H9 (cell line): ENCODE measurements at regions not wholly inside any gene's neighbourhood (a gene's known extent, or its start where the extent isn't known, plus 50 kb on each side); places are given as distances from the start of the nearest gene placed in this dataset.

ENCODE experiments used
- DNase-seq: peaks from one replicate; pipeline ENCODE4 v3.0.0-alpha.2; 2017
- H2AFZ ChIP-seq: one replicate; pipeline ENCODE4 v1.6.1; 2013; ENCODE audit warnings: mild to moderate bottlenecking, low read length, control low read depth, moderate library complexity
- H2AK5ac ChIP-seq: 2 replicates; pipeline ENCODE4 v1.6.1; 2013; ENCODE audit warnings: low read length, control low read depth, mixed read lengths; ENCODE audit not compliant: insufficient read length
- H2BK120ac ChIP-seq: one replicate; pipeline ENCODE4 v1.6.1; 2013; ENCODE audit warnings: low read depth, mild to moderate bottlenecking, low read length, control low read depth, inconsistent platforms; ENCODE audit not compliant: poor library complexity, severe bottlenecking
- H2BK12ac ChIP-seq: 2 replicates; pipeline ENCODE4 v1.6.1; 2013; ENCODE audit warnings: low read length, control low read depth, mixed read lengths, low read depth; ENCODE audit not compliant: insufficient read length
- H2BK15ac ChIP-seq: 2 replicates; pipeline ENCODE4 v1.6.1; 2013; ENCODE audit warnings: low read depth, low read length, control low read depth
- H2BK20ac ChIP-seq: one replicate; pipeline ENCODE4 v1.6.1; 2013; ENCODE audit warnings: low read depth, mild to moderate bottlenecking, low read length, control low read depth, inconsistent platforms; ENCODE audit not compliant: poor library complexity, severe bottlenecking
- H2BK5ac ChIP-seq: 2 replicates; pipeline ENCODE4 v1.6.1; 2013; ENCODE audit warnings: low read length, control low read depth, mixed read lengths; ENCODE audit not compliant: insufficient read length
- H3K14ac ChIP-seq: 2 replicates; pipeline ENCODE4 v1.6.1; 2013; ENCODE audit warnings: low read length, control low read depth; ENCODE audit not compliant: insufficient read depth
- H3K18ac ChIP-seq: 2 replicates; pipeline ENCODE4 v1.6.1; 2013; ENCODE audit warnings: low read depth, mild to moderate bottlenecking, mixed read lengths, low read length, control low read depth; ENCODE audit not compliant: insufficient read length
- H3K23ac ChIP-seq: 2 replicates; pipeline ENCODE4 v1.6.1; 2013; ENCODE audit warnings: low read length, control low read depth, mixed read lengths, low read depth; ENCODE audit not compliant: insufficient read length
- H3K23me2 ChIP-seq: 2 replicates; pipeline ENCODE4 v1.6.1; 2013; ENCODE audit warnings: low read depth, mild to moderate bottlenecking, mixed read lengths, low read length, control low read depth; ENCODE audit not compliant: insufficient read length, poor library complexity, severe bottlenecking
- H3K27ac ChIP-seq: 2 replicates; pipeline ENCODE4 v1.5.1; 2013; ENCODE audit warnings: low read length, control low read depth, mixed read lengths, low read depth; ENCODE audit not compliant: insufficient read length
- H3K27me3 ChIP-seq: 2 replicates; pipeline ENCODE4 v1.6.1; 2013; ENCODE audit warnings: low read length, control low read depth, inconsistent platforms; ENCODE audit not compliant: insufficient read depth
- H3K4ac ChIP-seq: 2 replicates; pipeline ENCODE4 v1.6.1; 2013; ENCODE audit warnings: low read depth, mild to moderate bottlenecking, control low read depth, inconsistent platforms, low read length, moderate library complexity
- H3K4me1 ChIP-seq: 2 replicates; pipeline ENCODE4 v1.6.1; 2013; ENCODE audit warnings: low read length, control low read depth, inconsistent platforms; ENCODE audit not compliant: insufficient read depth
- H3K4me2 ChIP-seq: 2 replicates; pipeline ENCODE4 v1.6.1; 2013; ENCODE audit warnings: low read length, control low read depth, mixed read lengths; ENCODE audit not compliant: insufficient read length, insufficient read depth
- H3K56ac ChIP-seq: 2 replicates; pipeline ENCODE4 v1.6.1; 2013; ENCODE audit warnings: low read depth, mild to moderate bottlenecking, mixed read lengths, low read length, control low read depth; ENCODE audit not compliant: insufficient read length
- H3K79me1 ChIP-seq: 2 replicates; pipeline ENCODE4 v1.6.1; 2013; ENCODE audit warnings: low read depth, mild to moderate bottlenecking, moderate library complexity, low read length, control low read depth, inconsistent platforms; ENCODE audit not compliant: insufficient read depth, poor library complexity, severe bottlenecking
- H3K79me2 ChIP-seq: 2 replicates; pipeline ENCODE4 v1.6.1; 2013; ENCODE audit warnings: low read length, control low read depth, inconsistent platforms; ENCODE audit not compliant: insufficient read depth
- H3K9ac ChIP-seq: 2 replicates; pipeline ENCODE4 v1.6.1; 2013; ENCODE audit warnings: low read length, control low read depth, mixed read lengths; ENCODE audit not compliant: insufficient read length; ENCODE audit errors: extremely low read depth
- H3K9me3 ChIP-seq: one replicate; pipeline ENCODE4 v1.6.1; 2013; ENCODE audit warnings: low read depth, low read length, inconsistent platforms; ENCODE audit not compliant: control insufficient read depth
- H3T11ph ChIP-seq: one replicate; pipeline ENCODE4 v1.6.1; 2013; ENCODE audit warnings: mild to moderate bottlenecking, low read length, control low read depth, inconsistent platforms
- H4K20me1 ChIP-seq: one replicate; pipeline ENCODE4 v1.6.1; 2013; ENCODE audit not compliant: control insufficient read depth, insufficient read length, insufficient read depth
- H4K5ac ChIP-seq: 2 replicates; pipeline ENCODE4 v1.6.1; 2013; ENCODE audit warnings: low read depth, mild to moderate bottlenecking, mixed read lengths, low read length, control low read depth; ENCODE audit not compliant: insufficient read length
- H4K8ac ChIP-seq: replicated peaks from 2 replicates; pipeline ENCODE4 v1.6.1; 2013; ENCODE audit warnings: low read length, control low read depth, mixed read lengths, low read depth; ENCODE audit not compliant: insufficient read length
- H4K91ac ChIP-seq: 2 replicates; pipeline ENCODE4 v1.6.1; 2013; ENCODE audit warnings: low read depth, mild to moderate bottlenecking, moderate library complexity, mixed read lengths, low read length, control low read depth; ENCODE audit not compliant: insufficient read length
- H3K27ac Mint-ChIP-seq, 3 experiments: 2 replicates in 2 of 3; 3 replicates in 1 of 3; pipeline ENCODE4 v1.8.0; 2020 to 2021; ENCODE audit warnings: mixed read lengths in 3 of 3, mild to moderate bottlenecking in 1 of 3, moderate library complexity in 1 of 3
- H3K27me3 Mint-ChIP-seq: 2 replicates; pipeline ENCODE4 v1.8.0; 2021; ENCODE audit warnings: low read depth, mild to moderate bottlenecking, moderate library complexity, mixed read lengths
- H3K36me3 Mint-ChIP-seq, 3 experiments: 2 replicates in 2 of 3; 3 replicates in 1 of 3; pipeline ENCODE4 v1.8.0; 2020 to 2021; ENCODE audit warnings: low read depth in 3 of 3, mixed read lengths in 3 of 3; ENCODE audit not compliant: insufficient read depth in 1 of 3
- H3K4me1 Mint-ChIP-seq, 2 experiments: 2 replicates each; pipeline ENCODE4 v1.8.0; 2020; ENCODE audit warnings: mixed read lengths in 2 of 2
- H3K4me3 Mint-ChIP-seq, 2 experiments: 2 replicates in 1 of 2; 3 replicates in 1 of 2; pipeline ENCODE4 v1.8.0; 2020 to 2021; ENCODE audit warnings: mild to moderate bottlenecking in 2 of 2, mixed read lengths in 2 of 2, moderate library complexity in 1 of 2
- H3K9me3 Mint-ChIP-seq, 2 experiments: 2 replicates in 1 of 2; 3 replicates in 1 of 2; pipeline ENCODE4 v1.8.0; 2020; ENCODE audit warnings: mild to moderate bottlenecking in 2 of 2, mixed read lengths in 2 of 2, moderate library complexity in 1 of 2
- WGBS: extraction: QIAGEN DNeasy Blood & Tissue Kit; methylation state at CpG from one replicate; pipeline ENCODE4 v1.1.7; 2013; ENCODE audit warnings: missing lambda C conversion rate, low lambda C conversion rate, mixed read lengths; ENCODE audit not compliant: insufficient read length; ENCODE audit errors: extremely low coverage; 5-methylcytosine and 5-hydroxymethylcytosine counted together
- TF ChIP-seq, protein P1 (sequence below): fragments of 200-600 bp; sonication (generic); conservative IDR thresholded peaks from 3 replicates; pipeline ENCODE4 v1.8.0; 2021; ENCODE audit warnings: antibody characterized with exemption, mild to moderate bottlenecking

DNA sequence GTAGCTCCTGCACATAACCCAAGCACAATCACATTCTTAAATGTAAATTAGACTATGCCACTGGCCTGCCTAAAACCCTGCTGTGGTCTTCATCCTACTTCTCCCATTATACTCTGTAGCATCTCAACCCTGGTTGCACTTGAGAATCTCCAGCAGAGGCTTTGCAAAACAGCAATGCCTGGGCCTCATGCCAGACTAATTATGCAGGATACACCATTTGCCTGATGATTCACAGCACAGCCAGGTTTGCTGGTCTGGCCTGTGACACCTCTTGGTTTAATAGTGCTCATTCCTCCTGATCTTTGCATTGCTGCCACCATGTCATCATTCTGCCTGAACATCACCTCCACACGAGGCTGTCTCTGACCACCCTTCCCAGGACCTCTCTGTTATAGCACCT lies 491.9 kb upstream of the TOM1L1 start:
- no peaks in the 10 kb centered on the region for H3K23me2 ChIP-seq
- H2AFZ ChIP-seq: no peak overlapping the region
- no peak overlapping the region for H3K4ac ChIP-seq
- no peak overlapping the region for H3K9ac ChIP-seq
- no peak overlapping the region for H4K8ac ChIP-seq
- no peaks in the 10 kb centered on the region for H4K20me1 ChIP-seq
- no peak overlapping the region for H3K27ac ChIP-seq
- no peaks in the 10 kb centered on the region for H3K79me2 ChIP-seq
- H2BK12ac ChIP-seq: no peak overlapping the region
- no peak overlapping the region for H3K4me2 ChIP-seq
- no peak overlapping the region for H3T11ph ChIP-seq
- peaks cover 8 to 9% of the 10 kb centered on the region in 2 experiments for H3K4me1 Mint-ChIP-seq
- H3K4me3 Mint-ChIP-seq: no peak overlapping the region
- no peak overlapping the region for H2BK120ac ChIP-seq
- no peaks in the 10 kb centered on the region for H3K27me3 ChIP-seq
- no peak overlapping the region for H3K27ac Mint-ChIP-seq
- TF ChIP-seq, protein P1, sequence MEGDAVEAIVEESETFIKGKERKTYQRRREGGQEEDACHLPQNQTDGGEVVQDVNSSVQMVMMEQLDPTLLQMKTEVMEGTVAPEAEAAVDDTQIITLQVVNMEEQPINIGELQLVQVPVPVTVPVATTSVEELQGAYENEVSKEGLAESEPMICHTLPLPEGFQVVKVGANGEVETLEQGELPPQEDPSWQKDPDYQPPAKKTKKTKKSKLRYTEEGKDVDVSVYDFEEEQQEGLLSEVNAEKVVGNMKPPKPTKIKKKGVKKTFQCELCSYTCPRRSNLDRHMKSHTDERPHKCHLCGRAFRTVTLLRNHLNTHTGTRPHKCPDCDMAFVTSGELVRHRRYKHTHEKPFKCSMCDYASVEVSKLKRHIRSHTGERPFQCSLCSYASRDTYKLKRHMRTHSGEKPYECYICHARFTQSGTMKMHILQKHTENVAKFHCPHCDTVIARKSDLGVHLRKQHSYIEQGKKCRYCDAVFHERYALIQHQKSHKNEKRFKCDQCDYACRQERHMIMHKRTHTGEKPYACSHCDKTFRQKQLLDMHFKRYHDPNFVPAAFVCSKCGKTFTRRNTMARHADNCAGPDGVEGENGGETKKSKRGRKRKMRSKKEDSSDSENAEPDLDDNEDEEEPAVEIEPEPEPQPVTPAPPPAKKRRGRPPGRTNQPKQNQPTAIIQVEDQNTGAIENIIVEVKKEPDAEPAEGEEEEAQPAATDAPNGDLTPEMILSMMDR: no peak
- no CpG with 5 or more reads among the region's 1 CpG for WGBS
- no peak overlapping the region for H2BK15ac ChIP-seq
- no peak overlapping the region for H3K18ac ChIP-seq
- no peaks in the 10 kb centered on the region for H3K9me3 ChIP-seq
- no peak overlapping the region for H3K14ac ChIP-seq
- H2BK20ac ChIP-seq: no peak overlapping the region
- no peak overlapping the region for H3K23ac ChIP-seq
- no peak overlapping the region for H2AK5ac ChIP-seq
- H2BK5ac ChIP-seq: no peak overlapping the region
- peaks cover 0 to 2% (median 0%) of the 10 kb centered on the region in 3 experiments; a peak in 1 of 7 replicates for H3K36me3 Mint-ChIP-seq
- H4K5ac ChIP-seq: no peak overlapping the region
- H3K27me3 Mint-ChIP-seq: no peaks in the 10 kb centered on the region
- H3K79me1 ChIP-seq: no peaks in the 10 kb centered on the region
- no peak overlapping the region for H4K91ac ChIP-seq
- H3K9me3 Mint-ChIP-seq: no peaks in the 10 kb centered on the region
- H3K56ac ChIP-seq: no peak overlapping the region
- DNase-seq: no peak
- H3K4me1 ChIP-seq: no peaks in the 10 kb centered on the region
